ENCODE measurements at regions not wholly inside any gene's neighbourhood (a gene's known extent, or its start where the extent isn't known, plus 50 kb on each side); places are given as distances from the start of the nearest gene placed in this dataset.
"Not testable (repeated sequence)": the region's sequence is repeated elsewhere in the genome, so short reads cannot be mapped to it uniquely, and the experiment has no call there.

GRCh38 chr6:86012991-86013390, 370.3 kb upstream of the SYNCRIP start:
- H3K4me2 ChIP-seq (ENCODE audit: low read depth, low read length); H4K20me1 ChIP-seq (ENCODE audit: insufficient read depth, low read length); in situ Hi-C loops (cut with HindIII; ENCODE audit: extremely low pct_ligation_motif_present, low pct_unique_long_range_greater_than_20kb); H3K4me3 ChIP-seq (replicated peaks in 1 of 3; ENCODE audit: insufficient read depth in 1 of 3, low read depth in 2 of 3, low read length in 3 of 3); H3K4me1 ChIP-seq (ENCODE audit: insufficient read depth, low read length); POLR2A ChIA-PET; H3K27me3 ChIP-seq (ENCODE audit: control insufficient read depth in 1 of 2, insufficient read depth in 2 of 2, low read length in 2 of 2); BruUV-seq (replicated peaks); intact Hi-C loops (cut with micrococcal nuclease; ENCODE audit: unreplicated experiment); H3K79me2 ChIP-seq (ENCODE audit: insufficient read depth, low read length); H3K36me3 ChIP-seq (replicated peaks in 1 of 2; ENCODE audit: control insufficient read depth in 1 of 2, insufficient read depth in 2 of 2, low read length in 2 of 2); H2AFZ ChIP-seq (ENCODE audit: low read length); FAIRE-seq; H3K9ac ChIP-seq (ENCODE audit: insufficient read depth, low read depth, low read length); DNase-seq (ENCODE audit: low spot score); H3K9me3 ChIP-seq (ENCODE audit: low read length); ATAC-seq; CTCF ChIA-PET (ENCODE audit: low intra/inter-chr PET ratio, low total read pairs); H3K27ac ChIP-seq (ENCODE audit: extremely low read length, insufficient read depth, low read length): not testable (repeated sequence)
- WGBS (ENCODE audit: low lambda C conversion rate): 5% methylated on average over 1 of the region's 1 CpG

- Histone ChIP-seq H3K36me3 (replicated peaks in 1 of 2; ENCODE audit: control insufficient read depth in 1 of 2, insufficient read depth in 2 of 2, low read length in 2 of 2) (no peaks in the 10 kb centered on the region), H3K27me3 (ENCODE audit: control insufficient read depth in 1 of 2, insufficient read depth in 2 of 2, low read length in 2 of 2) (no peaks in the 10 kb centered on the region), H2AFZ (ENCODE audit: low read length) (no peak overlapping the region), H3K9ac (ENCODE audit: insufficient read depth, low read depth, low read length) (no peak overlapping the region), H4K20me1 (ENCODE audit: insufficient read depth, low read length) (no peaks in the 10 kb centered on the region), H3K9me3 (ENCODE audit: low read length) (no peaks in the 10 kb centered on the region), H3K4me3 (replicated peaks in 1 of 3; ENCODE audit: insufficient read depth in 1 of 3, low read depth in 2 of 3, low read length in 3 of 3) (no peak overlapping the region), H3K27ac (ENCODE audit: extremely low read length, insufficient read depth, low read length) (no peak overlapping the region), H3K79me2 (ENCODE audit: insufficient read depth, low read length) (no peaks in the 10 kb centered on the region), H3K4me1 (ENCODE audit: insufficient read depth, low read length) (no peaks in the 10 kb centered on the region), H3K4me2 (ENCODE audit: low read depth, low read length) (no peak overlapping the region)
- CTCF ChIA-PET (ENCODE audit: low intra/inter-chr PET ratio, low total read pairs): no interaction called here
- FAIRE-seq (no peak), ATAC-seq (no peak), DNase-seq (ENCODE audit: low spot score) (no peak)
- BruUV-seq (replicated peaks): no TSS peak
- in situ Hi-C loops (cut with HindIII; ENCODE audit: extremely low pct_ligation_motif_present, low pct_unique_long_range_greater_than_20kb): no loop called here
- intact Hi-C loops (cut with micrococcal nuclease; ENCODE audit: unreplicated experiment): no loop called here
- 9% methylated on average over 9 of the region's 9 CpGs for WGBS (ENCODE audit: low lambda C conversion rate)
- POLR2A ChIA-PET: no interaction called here
- no peak for TF ChIP-seq RFX3 (CRISPR knock-in tag; IDR thresholded peaks at IDR 0.05)
- TF ChIP-seq AGO2 (optimal IDR thresholded peaks at IDR 0.05; ENCODE audit: low read depth, low read length): no peak
- no peak for TF ChIP-seq PPARG (CRISPR knock-in tag; conservative IDR thresholded peaks at IDR 0.05)
- no peak for TF ChIP-seq ZBTB34 (CRISPR knock-in tag; IDR thresholded peaks at IDR 0.05)
- no peak for TF ChIP-seq PAX8 (CRISPR knock-in tag; IDR thresholded peaks at IDR 0.05; ENCODE audit: borderline replicate concordance)
- no peak for TF ChIP-seq ELF3 (CRISPR knock-in tag; IDR thresholded peaks at IDR 0.05)
- no peak for TF ChIP-seq ZNF629 (CRISPR knock-in tag; conservative IDR thresholded peaks at IDR 0.05)
- no peak for TF ChIP-seq HOXA3 (CRISPR knock-in tag; IDR thresholded peaks at IDR 0.05)
- TF ChIP-seq ZNF552 (CRISPR knock-in tag; IDR thresholded peaks at IDR 0.05; ENCODE audit: borderline replicate concordance): no peak
- TF ChIP-seq SIN3A (IDR thresholded peaks at IDR 0.05; ENCODE audit: borderline replicate concordance, low read depth, low read length): no peak
- TF ChIP-seq ZNF414 (CRISPR knock-in tag; IDR thresholded peaks at IDR 0.05): no peak
- TF ChIP-seq ZFP90 (CRISPR knock-in tag; IDR thresholded peaks at IDR 0.05; ENCODE audit: borderline replicate concordance): no peak
- no peak for TF ChIP-seq ZNF20 (CRISPR knock-in tag; IDR thresholded peaks at IDR 0.05)
- no peak for TF ChIP-seq PREB (CRISPR knock-in tag; IDR thresholded peaks at IDR 0.05)
- no peak for TF ChIP-seq ZNF784 (CRISPR knock-in tag; IDR thresholded peaks at IDR 0.05; ENCODE audit: borderline replicate concordance)
These were observed 368.5 kb upstream of the SYNCRIP start for GRCh38 chr6:86010915-86011786.
